ENCODE measurements at regions not wholly inside any gene's neighbourhood (a gene's known extent, or its start where the extent isn't known, plus 50 kb on each side); places are given as distances from the start of the nearest gene placed in this dataset.
"Not testable (repeated sequence)": the region's sequence is repeated elsewhere in the genome, so short reads cannot be mapped to it uniquely, and the experiment has no call there.

- not testable (repeated sequence) for TF ChIP-seq CTCF (IDR thresholded peaks at IDR 0.05 in 2 of 3, conservative IDR thresholded peaks at IDR 0.05 in 1 of 3; ENCODE audit: control insufficient read depth in 2 of 3, extremely low read depth in 1 of 3, insufficient read depth in 1 of 3, low read depth in 3 of 3, low read length in 3 of 3); BHLHE40 (IDR thresholded peaks at IDR 0.05; ENCODE audit: borderline replicate concordance in 1 of 2, low read depth in 2 of 2, low read length in 1 of 2); MXI1 (IDR thresholded peaks at IDR 0.05; ENCODE audit: low read depth, low read length); REST (IDR thresholded peaks at IDR 0.05; ENCODE audit: low read depth, low read length); ZBED1 (IDR thresholded peaks at IDR 0.05; ENCODE audit: borderline replicate concordance); EZH2 (IDR thresholded peaks at IDR 0.05; ENCODE audit: borderline replicate concordance, control insufficient read depth, low read depth, low read length); HDAC2 (IDR thresholded peaks at IDR 0.05); POLR2A (IDR thresholded peaks at IDR 0.05; ENCODE audit: low read depth, low read length); RCOR1 (conservative IDR thresholded peaks at IDR 0.05; ENCODE audit: low read depth, low read length)
Measured at GRCh38 chr4:111377880-111378279, 755.0 kb upstream of the PITX2 start.
